ENCODE measurements at regions not wholly inside any gene's neighbourhood (a gene's known extent, or its start where the extent isn't known, plus 50 kb on each side); places are given as distances from the start of the nearest gene placed in this dataset.

GRCh38 chrX:99938464-99938863 is 471.6 kb downstream of the PCDH19 start:
- TF ChIP-seq, protein P1, sequence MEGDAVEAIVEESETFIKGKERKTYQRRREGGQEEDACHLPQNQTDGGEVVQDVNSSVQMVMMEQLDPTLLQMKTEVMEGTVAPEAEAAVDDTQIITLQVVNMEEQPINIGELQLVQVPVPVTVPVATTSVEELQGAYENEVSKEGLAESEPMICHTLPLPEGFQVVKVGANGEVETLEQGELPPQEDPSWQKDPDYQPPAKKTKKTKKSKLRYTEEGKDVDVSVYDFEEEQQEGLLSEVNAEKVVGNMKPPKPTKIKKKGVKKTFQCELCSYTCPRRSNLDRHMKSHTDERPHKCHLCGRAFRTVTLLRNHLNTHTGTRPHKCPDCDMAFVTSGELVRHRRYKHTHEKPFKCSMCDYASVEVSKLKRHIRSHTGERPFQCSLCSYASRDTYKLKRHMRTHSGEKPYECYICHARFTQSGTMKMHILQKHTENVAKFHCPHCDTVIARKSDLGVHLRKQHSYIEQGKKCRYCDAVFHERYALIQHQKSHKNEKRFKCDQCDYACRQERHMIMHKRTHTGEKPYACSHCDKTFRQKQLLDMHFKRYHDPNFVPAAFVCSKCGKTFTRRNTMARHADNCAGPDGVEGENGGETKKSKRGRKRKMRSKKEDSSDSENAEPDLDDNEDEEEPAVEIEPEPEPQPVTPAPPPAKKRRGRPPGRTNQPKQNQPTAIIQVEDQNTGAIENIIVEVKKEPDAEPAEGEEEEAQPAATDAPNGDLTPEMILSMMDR (IDR thresholded peaks at IDR 0.05): no peak
- no peak for TF ChIP-seq POLR2A (IDR thresholded peaks at IDR 0.05)

All from esophagus squamous epithelium (tissue), 4 donors.